Stomach (tissue), 8 donors: ENCODE measurements at regions not wholly inside any gene's neighbourhood (a gene's known extent, or its start where the extent isn't known, plus 50 kb on each side); places are given as distances from the start of the nearest gene placed in this dataset.

Experiments used
- DNase-seq, 2 donors: peaks; one replicate each; pipeline versions ENCODE4 v3.0.0 to v3.0.0-alpha.2; 2013 to 2019
- H3K27ac ChIP-seq, 5 donors: fragments of 200-600 bp in 4 of 5; sonication (generic) in 4 of 5; one replicate each; pipeline ENCODE4 v1.5.1; 2013 to 2019; ENCODE audit warnings: mild to moderate bottlenecking in 1 of 5, moderate library complexity in 1 of 5
- H3K27me3 ChIP-seq, 3 donors: fragments of 200-600 bp; sonication (generic); one replicate each; pipeline ENCODE4 v1.5.1; 2017 to 2019; ENCODE audit warnings: mixed run types in 1 of 3
- H3K36me3 ChIP-seq, 4 donors: fragments of 200-600 bp; sonication (generic); 1 replicate in 3 of 4; 2 replicates in 1 of 4; pipeline ENCODE4 v1.5.1; 2016 to 2019
- H3K4me1 ChIP-seq, 4 donors: fragments of 200-600 bp; sonication (generic); one replicate each; pipeline ENCODE4 v1.5.1; 2016 to 2019
- H3K4me3 ChIP-seq, 4 donors: fragments of 200-600 bp; sonication (generic) in 3 of 4; one replicate each; pipeline ENCODE4 v1.5.1; 2016 to 2019; ENCODE audit warnings: mild to moderate bottlenecking in 1 of 4
- H3K9me3 ChIP-seq, 4 donors: fragments of 200-600 bp; sonication (generic); one replicate each; pipeline ENCODE4 v1.5.1; 2016 to 2019
- CTCF ChIP-seq, 7 experiments: fragments of 450-650 bp in 4 of 7; fragments of 200-600 bp in 3 of 7; sonication (generic) in 3 of 7; IDR thresholded peaks; one replicate each; pipeline ENCODE4 v1.5.1; 2016 to 2019; ENCODE audit warnings: antibody characterized with exemption in 7 of 7, control low read depth in 2 of 7, mild to moderate bottlenecking in 1 of 7
- EP300 ChIP-seq: sonication (generic); formaldehyde crosslinking; IDR thresholded peaks from one replicate; pipeline ENCODE4 v1.6.1; 2017; ENCODE audit warnings: antibody characterized with exemption
- POLR2A ChIP-seq, 4 donors: fragments of 450-650 bp; IDR thresholded peaks; one replicate each; pipeline ENCODE4 v1.6.1; 2016; ENCODE audit warnings: antibody characterized with exemption in 4 of 4, control low read depth in 2 of 4, mild to moderate bottlenecking in 1 of 4, moderate library complexity in 1 of 4
- POLR2AphosphoS5 ChIP-seq, 3 donors: sonication (generic); formaldehyde crosslinking; IDR thresholded peaks; one replicate each; pipeline ENCODE4 v1.6.1; 2016; ENCODE audit warnings: antibody characterized with exemption in 3 of 3
- WGBS, 5 donors: extraction: QIAGEN DNeasy Blood & Tissue Kit in 3 of 5; methylation state at CpG; one replicate each; pipeline versions ENCODE4 v1.1.5 to v1.1.7; 2013 to 2018; 5-methylcytosine and 5-hydroxymethylcytosine counted together
- intact Hi-C: fragments of 100-400 bp; cut with DNase I; formaldehyde crosslinking; loops from one replicate; pipeline ENCODE4 v1.15.1; 2023; ENCODE audit warnings: low total_unique reads
- donor health status: healthy with polysubstance abuse.
- donor health status: Bipolar disorder and iron deficiency.
- donor health status: healthy.

GRCh38 chr16:35744726-35745125, 2285.3 kb downstream of the TP53TG3F start:
- 60 to 89% (median 70%) methylated on average over 4 of the region's 4 CpGs for WGBS, 5 donors
- H3K9me3 ChIP-seq: peaks cover 0 to 91% (median 45%) of the 10 kb centered on the region in 4 donors
- no peak for TF ChIP-seq POLR2A (IDR thresholded peaks at IDR 0.05)
- no peaks in the 10 kb centered on the region for H3K4me1 ChIP-seq
- intact Hi-C loops: no loop called here
- H3K4me3 ChIP-seq: no peak overlapping the region
- H3K27me3 ChIP-seq: no peaks in the 10 kb centered on the region
- DNase-seq: no peak
- H3K36me3 ChIP-seq: no peaks in the 10 kb centered on the region
- H3K27ac ChIP-seq: no peak overlapping the region

GRCh38 chr16:35745191-35745590, 2285.8 kb downstream of the TP53TG3F start:
- Histone ChIP-seq H3K27ac (no peak overlapping the region), H3K36me3 (no peaks in the 10 kb centered on the region), H3K27me3 (no peaks in the 10 kb centered on the region), H3K9me3 (peaks cover 0 to 92% (median 49%) of the 10 kb centered on the region in 4 donors), H3K4me1 (no peaks in the 10 kb centered on the region), H3K4me3 (no peak overlapping the region)
- intact Hi-C loops: no loop called here
- DNase-seq: no peak
- no peak for TF ChIP-seq POLR2AphosphoS5 (IDR thresholded peaks at IDR 0.05)
- TF ChIP-seq CTCF (IDR thresholded peaks at IDR 0.05): no peak
- no peak for TF ChIP-seq POLR2A (IDR thresholded peaks at IDR 0.05)
- TF ChIP-seq EP300: no peak
- 43 to 62% (median 50%) methylated on average over 3 of the region's 3 CpGs for WGBS, 5 donors

DNA sequence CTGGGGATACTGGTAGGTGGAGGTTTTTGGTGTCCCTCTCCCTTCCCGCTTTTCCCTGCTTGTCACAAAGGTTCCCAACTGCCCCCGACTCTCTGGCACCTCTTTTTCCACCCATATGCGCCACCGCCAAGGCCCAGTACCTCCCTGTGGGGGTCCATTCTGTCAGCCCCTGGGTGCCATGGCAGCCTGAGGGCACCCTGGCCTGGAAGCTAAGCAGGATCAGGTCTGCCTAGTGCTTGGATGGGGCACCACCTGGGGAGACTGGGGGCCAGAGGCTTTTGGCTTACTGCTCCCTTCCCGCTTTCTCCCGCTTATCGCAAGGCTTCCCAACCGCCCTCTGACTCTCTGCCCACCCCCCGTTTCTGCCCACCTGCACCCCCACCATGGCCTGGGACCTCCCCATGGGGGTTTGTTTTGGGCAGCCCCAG, 2286.4 kb downstream of the TP53TG3F start:
- peaks cover 0 to 94% (median 55%) of the 10 kb centered on the region in 4 donors for H3K9me3 ChIP-seq
- no peaks in the 10 kb centered on the region for H3K27me3 ChIP-seq
- H3K36me3 ChIP-seq: no peaks in the 10 kb centered on the region
- TF ChIP-seq CTCF (IDR thresholded peaks at IDR 0.05): no peak
- TF ChIP-seq POLR2AphosphoS5 (IDR thresholded peaks at IDR 0.05): no peak
- TF ChIP-seq POLR2A (IDR thresholded peaks at IDR 0.05): no peak
- no peak for TF ChIP-seq EP300
- 87 to 93% (median 90%) methylated on average over 9 of the region's 9 CpGs for WGBS, 5 donors
- DNase-seq: no peak
- H3K4me1 ChIP-seq: no peaks in the 10 kb centered on the region
- H3K27ac ChIP-seq: no peak overlapping the region
- H3K4me3 ChIP-seq: no peak overlapping the region
- intact Hi-C loops: no loop called here

GRCh38 chr16:35746281-35746962, 2287.0 kb downstream of the TP53TG3F start:
- 87 to 93% (median 88%) methylated on average over 17 of the region's 17 CpGs for WGBS, 5 donors
- Histone ChIP-seq H3K27ac (no peak overlapping the region), H3K4me1 (no peaks in the 10 kb centered on the region), H3K27me3 (no peaks in the 10 kb centered on the region), H3K4me3 (no peak overlapping the region), H3K9me3 (peaks cover 0 to 94% (median 58%) of the 10 kb centered on the region in 4 donors), H3K36me3 (no peaks in the 10 kb centered on the region)
- DNase-seq: no peak
- TF ChIP-seq EP300 (no peak), CTCF (IDR thresholded peaks at IDR 0.05) (no peak), POLR2AphosphoS5 (IDR thresholded peaks at IDR 0.05) (no peak), POLR2A (IDR thresholded peaks at IDR 0.05) (no peak)
- intact Hi-C loops: no loop called here

- no peak for DNase-seq
- Histone ChIP-seq H3K36me3 (no peaks in the 10 kb centered on the region), H3K9me3 (peaks cover 0 to 98% (median 65%) of the 10 kb centered on the region in 4 donors), H3K27ac (no peak overlapping the region), H3K27me3 (no peaks in the 10 kb centered on the region), H3K4me3 (no peak overlapping the region), H3K4me1 (no peaks in the 10 kb centered on the region)
- TF ChIP-seq EP300 (no peak), POLR2AphosphoS5 (IDR thresholded peaks at IDR 0.05) (no peak), POLR2A (IDR thresholded peaks at IDR 0.05) (no peak), CTCF (IDR thresholded peaks at IDR 0.05) (no peak)
- intact Hi-C loops: no loop called here
- WGBS, 5 donors: 84 to 92% (median 86%) methylated on average over 16 to 18 of the region's 18 CpGs
Measured at GRCh38 chr16:35746963-35747657, 2287.7 kb downstream of the TP53TG3F start.
